GM18951 (cell line): ENCODE measurements at regions not wholly inside any gene's neighbourhood (a gene's known extent, or its start where the extent isn't known, plus 50 kb on each side); places are given as distances from the start of the nearest gene placed in this dataset.

Source experiments
- POLR2A ChIP-seq: IDR thresholded peaks from 4 replicates; pipeline ENCODE4 v1.6.1; 2011; ENCODE audit warnings: mild to moderate bottlenecking; ENCODE audit not compliant: insufficient read length, insufficient read depth; ENCODE audit errors: extremely low read depth
- in situ Hi-C: fragments of 300-500 bp; cut with MboI; formaldehyde crosslinking; loops from one replicate; pipeline ENCODE4 v1.12.0; 2022; ENCODE audit warnings: low sequenced_read_pairs, mixed read lengths, inconsistent platforms; ENCODE audit not compliant: unreplicated experiment

DNA sequence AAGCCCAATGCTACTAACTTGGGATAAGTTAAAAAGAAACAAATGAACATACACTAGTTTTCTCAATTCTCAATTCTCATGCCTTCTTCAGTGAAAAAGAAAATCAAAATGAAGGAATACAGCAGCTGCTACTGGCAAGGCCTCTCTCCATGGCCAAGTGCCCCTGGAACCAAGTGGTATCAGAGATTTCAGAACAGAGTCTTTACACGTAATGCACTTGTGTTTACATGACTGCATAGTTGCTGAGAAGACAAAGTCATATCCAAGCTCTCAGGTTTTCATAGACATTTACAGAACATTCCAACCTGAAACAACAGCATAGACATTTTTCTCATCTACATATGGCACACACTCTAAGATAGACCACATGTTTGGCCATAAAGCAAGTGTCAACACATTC lies 789.9 kb downstream of the CBLN2 start:
- TF ChIP-seq POLR2A, result no peak
- in situ Hi-C loops, result no loop called here

DNA sequence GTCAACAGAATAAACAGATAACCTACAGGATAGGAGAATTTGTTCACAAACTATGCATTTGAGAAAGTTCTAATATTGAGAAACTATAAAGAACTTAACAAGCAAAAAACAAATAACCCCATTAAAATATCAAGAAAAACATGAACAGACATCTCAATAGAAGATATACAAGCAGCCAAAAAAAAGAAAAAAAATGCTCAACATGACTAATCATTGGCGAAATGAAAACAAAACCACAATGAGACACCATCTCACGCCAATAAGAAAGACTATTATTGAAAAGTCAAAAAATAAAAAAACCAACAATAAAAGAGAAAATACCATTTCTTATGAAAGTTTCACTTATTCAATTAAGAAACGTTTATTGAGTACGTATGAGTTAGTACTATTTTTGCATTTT lies 800.5 kb downstream of the CBLN2 start:
- no peak for TF ChIP-seq POLR2A
- in situ Hi-C loops, result no loop called here

DNA sequence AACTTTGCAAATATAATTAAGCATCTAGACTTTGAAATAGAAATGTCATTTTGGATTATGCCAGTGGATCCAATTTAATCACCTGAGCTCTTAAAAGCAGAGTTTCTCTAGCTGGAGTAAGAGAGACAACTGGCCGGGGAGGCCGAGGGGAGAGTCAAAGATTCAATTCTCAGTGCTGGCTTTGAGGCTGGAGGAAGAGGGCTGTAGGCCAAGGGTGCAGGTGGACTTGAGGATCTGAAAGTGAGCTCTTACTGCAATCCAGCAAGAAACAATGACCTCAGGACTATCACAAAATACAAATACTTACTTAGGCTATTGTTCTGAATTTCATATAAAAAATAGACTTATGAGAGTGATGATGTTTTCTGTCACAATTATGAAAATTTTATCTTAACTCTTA lies 814.5 kb downstream of the CBLN2 start:
- TF ChIP-seq POLR2A, result no peak
- in situ Hi-C loops, result no loop called here

DNA sequence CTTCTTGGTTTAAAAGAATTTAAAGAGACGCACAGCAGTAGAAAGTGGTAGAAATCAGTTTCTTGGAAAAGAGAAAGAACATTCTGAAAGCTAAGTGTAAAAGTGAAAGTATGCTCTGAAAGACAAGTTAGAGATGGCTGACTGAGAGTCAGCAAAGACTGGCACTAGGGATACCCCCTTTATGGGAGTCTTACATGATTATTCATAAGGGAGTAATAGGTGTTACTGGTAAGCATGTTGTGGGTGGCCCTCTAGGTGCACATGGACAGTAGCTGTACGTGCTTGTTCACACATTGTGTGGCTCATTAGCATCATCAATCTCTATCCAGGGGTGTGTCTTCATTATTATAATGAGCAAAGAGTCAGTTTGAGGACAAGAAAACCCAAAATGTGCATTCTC lies 816.2 kb downstream of the CBLN2 start:
- no peak for TF ChIP-seq POLR2A
- in situ Hi-C loops, result no loop called here

DNA sequence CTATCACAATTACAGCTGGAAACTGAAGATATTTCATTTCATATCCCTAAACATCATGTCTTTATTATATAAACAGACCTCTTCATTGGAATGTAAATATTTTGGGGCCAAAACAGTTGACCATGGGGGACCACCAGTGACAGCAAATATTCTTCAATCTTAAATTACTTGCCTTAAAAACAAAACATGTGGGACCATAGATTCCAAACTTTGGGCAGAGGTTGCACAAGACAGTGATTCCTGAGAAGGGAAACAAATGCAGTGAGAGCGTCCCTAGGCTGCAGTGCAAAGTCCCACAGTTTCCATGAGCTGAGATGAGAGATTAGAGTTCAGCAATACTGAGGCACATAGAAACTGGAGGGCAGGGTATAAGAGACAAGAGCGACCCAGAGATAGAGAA lies 818.9 kb downstream of the CBLN2 start:
- in situ Hi-C loops, result no loop called here
- TF ChIP-seq POLR2A, result no peak

DNA sequence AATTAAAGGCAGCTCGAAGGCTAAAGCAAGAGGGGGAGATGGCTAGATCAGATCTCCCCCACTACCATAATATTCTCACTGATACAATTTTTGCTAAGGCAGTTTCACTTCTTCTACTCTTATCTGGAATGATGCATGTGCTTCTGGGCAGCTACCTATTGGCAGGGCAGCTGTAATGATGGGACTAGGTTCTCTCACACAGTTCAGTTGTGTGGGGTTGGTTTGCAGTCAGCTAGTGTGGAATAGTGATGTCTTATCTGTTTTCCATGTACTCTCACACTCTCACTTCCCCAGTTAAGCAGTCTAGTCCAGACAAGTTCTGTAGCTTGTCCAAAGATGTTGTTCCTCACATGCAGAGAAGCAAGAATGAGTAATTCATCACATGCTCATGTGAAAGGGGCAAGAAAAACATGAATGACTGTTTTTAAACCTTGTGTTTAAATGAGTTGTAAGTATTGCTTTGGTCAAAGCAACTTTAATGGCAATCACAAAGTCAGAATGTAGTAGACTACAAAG lies 836.1 kb downstream of the CBLN2 start:
- TF ChIP-seq POLR2A, result no peak
- in situ Hi-C loops, result no loop called here

DNA sequence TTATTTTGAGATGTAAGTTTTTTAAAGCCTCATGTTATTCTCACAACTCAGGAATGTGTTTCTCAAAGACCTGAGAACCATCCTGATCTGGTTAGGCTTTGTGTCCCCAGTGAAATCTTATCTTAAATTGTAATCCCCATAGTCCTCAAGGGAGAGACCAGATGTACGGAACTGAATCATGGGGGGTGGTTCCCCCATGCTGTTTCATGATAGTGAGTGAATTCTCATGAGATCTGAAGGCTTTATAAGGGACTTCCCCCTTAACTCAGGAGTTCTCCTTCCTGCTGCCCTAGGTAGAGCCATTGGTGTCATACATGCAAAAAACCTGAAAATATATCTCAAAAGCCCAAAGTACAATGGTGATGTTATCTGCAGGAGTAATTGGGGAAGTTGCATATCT lies 836.7 kb downstream of the CBLN2 start:
- no peak for TF ChIP-seq POLR2A
- in situ Hi-C loops, result no loop called here

DNA sequence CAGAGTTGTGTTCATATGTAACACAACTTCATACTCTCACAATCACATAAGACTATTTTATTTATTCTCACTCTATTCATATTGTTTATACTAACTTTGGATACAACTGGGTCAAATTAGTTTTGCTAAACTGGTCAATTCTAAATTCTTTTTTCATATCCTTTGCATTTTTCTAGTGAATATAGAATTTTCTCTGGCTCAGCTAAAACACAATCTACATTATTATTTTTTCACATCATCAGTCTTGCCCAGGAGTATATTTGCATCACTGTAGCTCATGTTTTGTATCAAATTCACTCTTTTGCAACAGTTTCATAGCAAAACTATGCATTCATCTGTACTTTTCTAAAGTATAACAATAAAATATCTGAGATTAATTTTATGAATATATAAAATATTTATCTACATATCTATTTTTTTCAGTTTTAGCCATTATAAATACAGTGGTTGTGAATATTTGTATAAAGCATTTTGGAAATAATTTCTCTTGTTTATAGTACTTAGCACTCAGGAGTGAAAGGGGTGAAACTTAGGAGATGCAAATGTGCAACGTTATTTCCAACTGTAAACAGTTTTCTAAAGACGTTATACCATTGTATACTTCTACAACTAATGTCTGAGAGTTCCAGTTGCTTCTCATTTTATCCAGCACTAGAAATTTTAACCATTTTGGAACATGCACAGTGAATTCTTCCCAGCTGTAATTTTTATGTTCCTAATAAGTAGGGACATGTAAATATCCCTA lies 854.6 kb downstream of the CBLN2 start:
- in situ Hi-C loops, result no loop called here
- no peak for TF ChIP-seq POLR2A

DNA sequence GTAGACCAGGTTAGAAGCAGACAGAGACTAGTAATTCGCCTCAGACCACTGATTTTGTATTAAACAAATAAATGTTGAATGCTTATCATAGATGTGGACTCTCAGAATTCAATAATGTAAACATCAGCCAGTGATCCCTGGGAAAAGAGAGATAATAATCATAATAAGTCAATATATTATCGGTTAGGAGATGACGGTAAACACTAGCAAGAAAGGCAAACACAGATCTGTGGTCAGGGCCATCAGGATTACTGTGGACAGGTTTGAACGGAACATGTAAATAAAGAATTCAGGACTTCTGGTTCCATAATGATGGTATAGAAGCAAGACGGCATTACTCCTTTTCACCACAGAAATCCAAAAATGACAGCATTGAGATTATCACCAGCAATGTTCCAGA lies 861.6 kb downstream of the CBLN2 start:
- in situ Hi-C loops, result no loop called here
- no peak for TF ChIP-seq POLR2A

DNA sequence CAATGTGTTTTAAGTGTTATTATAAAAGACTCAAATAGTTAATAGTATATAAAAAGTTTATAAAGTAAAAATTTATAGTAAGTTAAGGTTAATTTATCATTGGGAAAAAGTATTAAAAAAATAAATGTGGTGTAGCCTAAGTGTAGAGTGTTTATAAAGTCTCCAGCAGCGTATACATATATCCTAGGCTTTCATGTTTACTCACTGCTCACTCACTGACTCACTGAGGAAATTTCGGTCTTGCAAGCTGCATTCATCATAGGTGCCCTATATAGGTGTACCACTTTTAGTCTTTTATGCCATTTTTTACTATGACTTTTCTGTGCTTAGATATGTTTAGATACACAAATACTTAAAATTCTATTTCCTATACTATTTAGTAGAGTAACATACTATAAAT lies 866.0 kb downstream of the CBLN2 start:
- in situ Hi-C loops, result no loop called here
- TF ChIP-seq POLR2A, result no peak

DNA sequence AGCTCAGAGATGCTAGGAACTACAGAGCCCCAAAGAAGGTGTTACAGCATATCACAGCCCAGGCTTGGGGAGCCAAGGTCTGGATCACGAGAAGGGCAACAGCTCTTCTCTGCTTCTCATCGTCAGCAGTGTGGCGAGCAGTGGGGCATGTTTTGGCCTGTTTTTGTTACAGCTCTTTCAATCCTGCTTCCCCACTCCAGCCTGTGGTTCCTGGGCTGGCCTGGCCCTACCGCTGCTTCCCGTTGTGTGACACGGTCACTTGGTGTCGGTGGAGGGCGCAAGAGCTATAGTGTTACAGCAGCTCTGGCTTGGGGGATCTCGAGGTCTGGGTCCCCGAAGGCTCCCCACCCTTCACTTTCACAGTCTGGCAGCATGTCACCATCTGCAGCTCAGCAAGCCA lies 870.2 kb downstream of the CBLN2 start:
- TF ChIP-seq POLR2A, result no peak
- in situ Hi-C loops, result no loop called here

DNA sequence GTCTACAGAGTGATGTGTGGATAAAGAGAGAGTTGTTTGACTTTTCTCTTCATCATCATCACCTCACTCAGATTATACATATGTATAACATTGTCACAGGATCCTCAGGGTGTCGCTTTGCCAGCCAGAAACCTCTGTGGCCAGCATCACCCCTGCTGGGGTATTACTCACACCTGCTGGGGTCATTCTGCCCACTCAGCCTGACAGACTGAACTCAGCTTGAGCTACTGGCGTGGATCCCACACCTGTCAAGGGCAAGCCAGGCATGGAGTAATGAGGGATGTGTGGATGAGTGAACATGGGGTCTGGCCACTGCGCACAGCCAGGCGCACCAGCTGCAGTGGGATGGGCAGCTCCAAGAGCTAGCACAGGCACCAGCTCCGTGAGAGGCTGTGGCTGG lies 870.6 kb downstream of the CBLN2 start:
- no peak for TF ChIP-seq POLR2A
- in situ Hi-C loops, result no loop called here

DNA sequence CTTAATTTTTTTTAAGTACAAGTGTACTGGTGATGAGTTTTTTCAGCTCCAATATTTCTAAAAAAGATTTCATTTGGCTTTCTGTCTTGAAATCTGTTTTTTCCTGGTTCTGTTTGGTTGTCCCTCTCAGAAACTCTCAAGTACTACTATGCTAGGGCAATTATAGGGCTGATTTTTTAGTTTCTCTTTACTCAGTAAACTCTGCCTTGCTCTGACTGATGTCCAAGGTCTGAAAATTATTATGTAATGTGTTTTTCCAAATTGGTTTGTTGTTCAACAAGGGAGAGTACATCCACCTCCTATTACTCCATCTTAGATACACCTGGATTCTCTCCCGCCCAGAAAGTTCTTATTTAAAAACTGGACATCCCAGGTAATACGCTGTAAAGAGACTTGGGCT lies 877.7 kb downstream of the CBLN2 start:
- TF ChIP-seq POLR2A, result no peak
- in situ Hi-C loops, result no loop called here

DNA sequence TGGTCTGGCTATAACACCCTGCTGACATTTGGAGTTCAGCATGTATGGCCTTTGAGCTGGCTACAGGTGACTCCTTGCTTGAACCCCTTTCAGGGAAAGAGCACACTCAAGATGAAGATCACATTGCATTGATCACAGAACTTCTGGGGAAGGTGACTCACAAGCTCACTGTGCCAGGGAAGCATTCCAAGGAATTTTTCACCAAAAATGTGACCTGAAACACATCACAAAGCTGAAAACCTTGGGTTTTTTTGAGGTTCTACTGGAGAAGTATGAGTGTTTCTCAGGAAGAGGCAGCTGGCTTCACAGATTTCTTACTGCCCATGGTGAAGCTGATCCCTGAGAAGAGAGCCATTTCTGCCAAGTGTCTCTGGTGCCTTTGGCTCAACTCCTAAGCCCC lies 879.0 kb downstream of the CBLN2 start:
- no peak for TF ChIP-seq POLR2A
- in situ Hi-C loops, result no loop called here

DNA sequence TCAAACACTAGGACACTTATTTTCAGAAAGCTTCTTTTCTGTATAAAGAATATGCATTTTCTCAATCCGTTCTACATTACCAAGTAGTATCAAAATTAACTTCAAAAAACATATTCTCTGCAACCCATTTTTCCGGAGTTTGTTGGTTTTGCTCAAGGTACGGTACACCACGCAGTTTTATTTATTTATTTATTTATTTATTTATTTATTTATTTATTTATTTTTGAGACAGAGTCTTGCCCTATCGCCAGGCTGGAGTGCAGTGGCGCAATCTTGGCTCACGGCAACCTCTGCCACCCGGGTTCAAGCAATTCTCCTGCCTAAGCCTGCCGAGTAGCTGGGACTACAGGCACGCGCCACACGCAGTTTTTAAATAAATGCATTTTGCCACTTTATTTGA lies 900.3 kb downstream of the CBLN2 start:
- no peak for TF ChIP-seq POLR2A
- in situ Hi-C loops, result no loop called here

DNA sequence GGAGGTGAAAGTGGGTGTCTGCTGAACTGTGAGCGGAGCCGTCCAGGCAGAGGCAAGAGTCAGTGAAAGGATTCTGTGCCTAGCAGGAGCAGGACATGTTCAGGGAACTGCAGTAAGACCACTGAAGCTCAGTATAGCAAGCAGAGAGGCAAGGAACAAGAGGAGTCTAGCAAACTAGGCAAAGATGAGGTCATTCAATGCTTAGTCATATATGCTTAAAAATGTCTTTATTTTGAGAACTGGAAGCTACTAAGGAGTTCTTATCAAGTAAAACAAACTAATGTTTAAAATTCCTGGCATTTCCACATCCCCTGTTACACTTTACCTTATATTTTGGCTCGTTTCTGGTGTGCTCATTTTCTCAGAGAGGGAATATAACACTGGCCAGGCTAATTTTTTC lies 913.4 kb downstream of the CBLN2 start:
- TF ChIP-seq POLR2A, result no peak
- in situ Hi-C loops, result no loop called here
